UCSD-AML1 (cell line): ENCODE measurements at regions not wholly inside any gene's neighbourhood (a gene's known extent, or its start where the extent isn't known, plus 50 kb on each side); places are given as distances from the start of the nearest gene placed in this dataset.

Source experiments
- DNase-seq: peaks from one replicate; lab custom pipeline; 2025; ENCODE audit not compliant: unreplicated experiment; lab: John Stamatoyannopoulos, UW

- no peak for DNase-seq
These were observed 167.8 kb downstream of the RAB28 start for GRCh38 chr4:13316354-13316753.

DNA sequence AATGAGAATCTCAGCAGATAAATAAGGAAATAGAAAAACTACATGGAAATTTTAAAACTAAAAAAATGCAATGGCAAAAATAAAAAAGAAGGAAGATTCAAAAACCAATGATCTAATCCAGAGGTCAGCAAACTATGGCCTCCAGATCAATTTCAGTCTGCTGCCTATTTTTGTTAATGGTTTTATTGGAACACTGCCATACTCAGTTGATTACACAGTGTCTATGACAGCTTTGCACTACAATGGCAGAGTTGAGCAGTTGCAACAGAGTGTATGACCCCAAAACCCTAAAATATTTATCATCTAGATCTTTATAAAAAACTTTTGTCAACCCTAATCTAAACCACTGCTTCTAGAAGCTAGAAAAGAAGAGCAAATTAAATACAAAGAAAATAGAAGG, 170.3 kb downstream of the RAB28 start:
- DNase-seq: no peak

GRCh38 chr4:13312264-13312663, 171.9 kb downstream of the RAB28 start:
- DNase-seq: no peak

- DNase-seq: no peak
These were observed 174.4 kb downstream of the RAB28 start for GRCh38 chr4:13309751-13310150.

- no peak for DNase-seq
These were observed 177.8 kb downstream of the RAB28 start for GRCh38 chr4:13306356-13306755.

GRCh38 chr4:13302876-13303275, 181.3 kb downstream of the RAB28 start:
- DNase-seq: no peak

DNA sequence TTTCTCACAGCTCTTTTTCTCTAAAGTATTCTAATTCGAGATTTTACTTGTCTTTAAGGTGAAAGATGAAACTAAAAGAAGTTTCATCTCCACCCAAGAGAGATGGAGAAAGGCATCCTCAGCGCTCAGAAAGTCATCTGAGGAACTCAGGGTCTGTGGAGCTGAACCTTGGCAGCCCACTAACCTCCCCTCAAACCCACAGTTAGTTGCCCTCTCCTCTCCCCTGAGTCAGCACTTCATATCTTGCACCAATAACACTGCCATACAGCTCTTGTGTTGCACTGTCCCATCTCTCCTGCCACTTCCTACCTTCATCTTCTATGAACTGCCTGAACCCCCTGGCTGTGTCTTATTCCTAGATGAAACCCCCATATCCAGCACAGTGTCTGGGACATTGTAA, 184.8 kb downstream of the RAB28 start:
- no peak for DNase-seq

GRCh38 chr4:13298655-13299054, 185.5 kb downstream of the RAB28 start:
- no peak for DNase-seq

- no peak for DNase-seq
These were observed 187.2 kb downstream of the RAB28 start for GRCh38 chr4:13296986-13297385.

DNA sequence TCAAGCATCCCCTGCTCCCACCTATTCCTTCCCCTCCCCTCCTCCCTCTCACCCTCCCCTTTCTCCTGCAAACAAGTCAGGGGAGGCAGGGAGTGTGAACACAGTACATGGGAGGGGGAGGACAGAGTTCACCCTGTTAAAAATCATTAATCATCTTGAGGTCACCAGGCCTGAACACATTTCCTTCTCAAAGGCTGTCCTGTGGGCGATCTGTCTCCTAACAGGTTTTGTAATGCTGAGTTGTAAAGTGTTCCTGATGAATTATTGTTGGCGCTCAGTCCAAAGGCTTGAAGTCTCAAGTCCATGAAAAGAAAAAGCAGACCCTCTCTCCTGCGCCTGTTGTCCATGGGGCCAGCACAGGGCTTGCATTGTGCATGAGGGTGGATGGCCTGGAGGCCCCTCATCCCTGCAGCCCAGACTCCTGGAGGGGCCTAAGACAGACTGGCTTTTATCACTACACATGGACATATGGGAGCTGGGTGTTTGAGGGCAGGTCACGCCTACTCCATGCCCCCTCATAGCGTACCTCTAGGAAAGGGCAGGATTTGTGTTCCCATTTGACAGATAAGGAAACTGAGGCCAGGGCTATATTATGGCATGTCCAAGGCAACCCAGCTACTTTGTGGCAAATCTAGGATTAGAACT, 189.1 kb downstream of the RAB28 start:
- DNase-seq: no peak

GRCh38 chr4:13292372-13292771, 191.8 kb downstream of the RAB28 start:
- no peak for DNase-seq

- no peak for DNase-seq
These were observed 194.7 kb downstream of the RAB28 start for GRCh38 chr4:13289391-13289790.

DNA sequence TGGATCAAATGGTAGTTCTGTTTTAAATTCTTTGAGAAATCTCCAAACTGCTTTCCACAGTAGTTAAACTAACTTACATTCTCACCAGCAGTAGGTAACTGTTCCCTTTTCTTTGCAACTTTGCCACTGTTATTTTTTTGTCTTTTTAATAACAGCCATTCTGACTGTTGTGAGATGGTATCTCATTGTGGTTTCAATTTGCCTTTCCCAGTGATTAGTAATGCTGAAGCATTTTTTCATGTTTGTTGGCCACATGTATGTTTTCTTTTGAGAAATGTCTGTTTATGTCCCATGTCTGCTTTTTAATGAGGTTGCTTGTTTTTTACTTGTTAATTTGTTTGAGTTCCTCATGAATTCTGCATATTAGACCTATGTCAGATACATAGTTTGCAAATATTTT, 198.8 kb downstream of the RAB28 start:
- DNase-seq: no peak

DNA sequence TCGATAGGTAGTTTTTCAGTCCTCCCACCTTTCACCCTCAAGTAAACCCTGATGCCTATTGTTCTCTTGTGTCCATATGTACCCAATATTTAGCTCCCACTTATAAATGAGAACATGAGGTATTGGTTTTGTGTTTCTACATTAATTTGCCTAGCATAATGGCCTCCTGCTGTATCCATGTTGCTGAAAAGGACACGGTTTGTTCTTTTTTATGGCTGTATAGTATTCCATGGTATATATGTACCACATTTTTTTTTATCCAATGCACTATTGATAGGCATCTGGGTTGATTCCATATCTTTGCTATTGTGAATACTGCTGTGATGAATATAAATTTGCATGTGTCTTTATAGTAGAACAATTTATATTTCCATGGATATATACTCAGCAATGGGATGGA, 199.2 kb downstream of the RAB28 start:
- DNase-seq: no peak

DNA sequence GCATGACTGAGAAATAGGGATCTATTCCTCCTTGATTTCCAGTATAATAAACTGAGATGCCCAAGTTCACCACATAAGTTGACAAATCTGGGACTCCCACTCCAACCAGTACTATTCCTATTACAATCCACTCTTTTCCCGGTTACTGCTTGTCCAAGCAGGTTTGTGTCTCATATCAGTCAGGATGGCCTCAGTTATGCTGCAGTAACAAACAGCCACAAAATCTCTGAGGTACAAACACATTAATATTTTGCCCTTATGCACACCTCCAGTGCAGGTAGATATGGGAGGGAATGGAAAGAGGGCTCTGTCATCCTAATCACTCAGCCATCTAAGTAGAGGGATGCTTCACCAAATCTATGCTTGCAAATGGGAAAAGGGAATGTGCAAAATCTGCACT, 207.8 kb downstream of the RAB28 start:
- no peak for DNase-seq

GRCh38 chr4:13268703-13269102, 215.4 kb downstream of the RAB28 start:
- DNase-seq: no peak

- no peak for DNase-seq
These were observed 216.0 kb downstream of the RAB28 start for GRCh38 chr4:13268165-13268564.

DNA sequence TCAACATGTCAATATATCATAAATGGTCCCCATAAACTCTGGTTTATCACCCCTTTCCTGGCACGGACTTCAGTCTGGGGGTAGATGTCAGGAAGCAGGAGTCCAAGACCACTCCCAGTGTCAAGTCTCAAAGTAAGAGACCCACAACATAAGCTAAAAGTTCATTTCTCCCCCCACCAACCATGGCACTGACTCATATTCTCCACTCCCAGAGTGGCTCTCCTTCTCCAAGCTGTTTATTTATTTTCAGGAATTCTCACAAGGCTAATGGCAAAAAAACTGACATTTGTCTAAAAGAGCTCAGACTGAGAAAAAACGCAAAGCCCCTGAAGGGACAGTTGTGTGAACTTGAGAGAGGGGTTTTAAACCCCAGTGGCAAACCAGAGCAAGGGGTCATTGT, 217.0 kb downstream of the RAB28 start:
- DNase-seq: no peak

DNA sequence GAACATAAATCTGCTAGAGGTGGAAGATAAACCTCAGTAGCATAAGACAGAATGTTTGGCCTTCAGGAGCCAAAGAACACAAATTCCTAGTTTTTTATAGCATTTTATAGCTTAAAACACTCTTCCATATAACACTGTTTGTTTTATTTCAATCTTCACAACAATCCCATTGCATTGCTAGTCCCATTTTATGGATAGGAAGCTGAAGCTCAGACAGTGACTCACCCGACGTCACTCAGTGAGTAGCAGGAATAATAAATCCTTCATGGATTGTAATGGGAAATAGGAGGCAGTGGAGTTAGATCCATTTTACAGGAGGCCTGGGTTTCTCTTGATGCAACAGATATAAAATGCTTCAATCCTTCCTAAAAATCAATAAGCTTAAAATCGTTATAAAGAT, 217.5 kb downstream of the RAB28 start:
- no peak for DNase-seq

- no peak for DNase-seq
These were observed 220.1 kb downstream of the RAB28 start for GRCh38 chr4:13263967-13264525.

DNA sequence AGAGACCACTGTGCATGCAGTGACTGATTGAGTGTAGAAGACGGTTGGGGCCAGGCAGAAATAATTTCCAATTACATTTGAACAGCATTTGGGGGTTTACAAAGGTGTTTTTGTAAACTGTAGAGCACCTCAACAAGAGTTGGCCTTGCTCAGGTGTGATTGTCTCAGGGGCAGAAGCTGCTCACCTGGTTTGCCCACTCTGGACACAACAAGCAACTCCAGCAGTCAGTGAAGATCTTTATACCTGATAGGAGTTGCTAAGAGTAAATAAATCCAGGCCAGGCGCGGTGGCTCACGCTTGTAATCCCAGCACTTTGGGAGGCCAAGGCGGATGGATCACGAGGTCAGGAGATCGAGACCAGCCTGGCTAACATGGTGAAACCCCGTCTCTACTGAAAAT, 221.3 kb downstream of the RAB28 start:
- DNase-seq: no peak

DNA sequence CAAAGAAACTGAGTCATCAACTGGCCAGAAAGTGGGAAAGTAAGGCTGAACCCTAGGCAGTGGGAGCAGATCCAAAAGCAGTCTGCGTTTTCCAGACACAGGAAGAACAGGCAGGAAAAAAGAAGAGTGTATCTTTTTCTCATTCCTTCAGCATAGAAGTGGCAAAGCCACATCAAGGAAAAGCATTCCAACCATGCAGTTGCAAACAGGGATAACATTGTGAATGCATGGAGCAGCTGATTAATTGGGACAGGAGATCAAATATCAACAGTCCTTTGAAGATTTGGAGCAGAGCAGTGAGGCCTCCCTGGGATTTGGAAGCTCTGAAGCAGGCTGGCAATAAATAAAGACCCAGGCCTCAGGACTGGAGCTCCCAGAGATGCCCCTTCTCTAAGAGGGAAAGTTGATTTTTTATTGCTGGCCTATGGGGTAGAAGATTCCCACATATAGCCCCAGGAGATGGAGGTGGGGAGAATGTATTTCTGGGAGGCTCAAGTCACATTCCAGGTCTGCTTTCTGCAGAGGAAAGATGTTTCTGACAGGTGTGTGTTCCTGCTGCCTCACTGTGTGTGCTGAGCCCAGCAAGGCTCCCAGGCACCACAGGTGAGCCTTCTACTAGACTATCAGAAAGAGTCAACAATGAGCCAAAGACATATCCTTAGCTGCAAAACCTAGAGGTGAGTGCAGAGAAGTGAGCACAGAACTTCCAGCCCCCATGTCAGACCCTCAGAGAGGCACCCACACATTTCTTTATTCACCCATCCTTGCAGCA, 222.5 kb downstream of the RAB28 start:
- no peak for DNase-seq

- DNase-seq: no peak
These were observed 223.6 kb downstream of the RAB28 start for GRCh38 chr4:13260513-13260912.
